Motor neuron (in vitro differentiated cells): ENCODE measurements at regions not wholly inside any gene's neighbourhood (a gene's known extent, or its start where the extent isn't known, plus 50 kb on each side); places are given as distances from the start of the nearest gene placed in this dataset.

Experiments used
- ATAC-seq, 8 experiments: fragments of 200-7000 bp; cut with Tn5 transposase; replicated peaks in 6 of 8; 2 replicates each; pipeline ENCODE4 v1.8.0; 2021; ENCODE audit warnings: mild to moderate bottlenecking in 8 of 8, moderate library complexity in 8 of 8
- H3K27ac ChIP-seq, 2 donors: fragments of 250-450 bp; sonication (Bioruptor Pico); 2 replicates each; pipeline ENCODE4 v1.9.0; 2021; ENCODE audit warnings: antibody characterized with exemption in 2 of 2, mild to moderate bottlenecking in 2 of 2, moderate library complexity in 1 of 2
- H3K4me1 ChIP-seq, 2 donors: fragments of 250-450 bp; sonication (Bioruptor Pico); replicated peaks in 1 of 2; 2 replicates each; pipeline ENCODE4 v1.6.1; 2021; ENCODE audit warnings: antibody characterized with exemption in 2 of 2, mild to moderate bottlenecking in 2 of 2, moderate library complexity in 1 of 2
- H3K4me3 ChIP-seq, 5 donors: fragments of 250-450 bp; sonication (Bioruptor Pico); 2 replicates each; pipeline ENCODE4 v1.9.0; 2021; ENCODE audit warnings: antibody characterized with exemption in 5 of 5, mild to moderate bottlenecking in 5 of 5, moderate library complexity in 4 of 5
- WGBS, 10 experiments: fragments of 450-650 bp; shearing (Covaris generic); methylation state at CpG; one replicate each; pipeline ENCODE4 v1.0.0; 2022; 5-methylcytosine and 5-hydroxymethylcytosine counted together
- in situ Hi-C, 9 experiments: fragments of 400-800 bp; cut with MboI; loops; one replicate each; pipeline ENCODE4 v1.15.0; 2021; ENCODE audit warnings: low sequenced_read_pairs in 9 of 9, low pct_unique_long_range_greater_than_20kb in 2 of 9; ENCODE audit not compliant: unreplicated experiment in 9 of 9

DNA sequence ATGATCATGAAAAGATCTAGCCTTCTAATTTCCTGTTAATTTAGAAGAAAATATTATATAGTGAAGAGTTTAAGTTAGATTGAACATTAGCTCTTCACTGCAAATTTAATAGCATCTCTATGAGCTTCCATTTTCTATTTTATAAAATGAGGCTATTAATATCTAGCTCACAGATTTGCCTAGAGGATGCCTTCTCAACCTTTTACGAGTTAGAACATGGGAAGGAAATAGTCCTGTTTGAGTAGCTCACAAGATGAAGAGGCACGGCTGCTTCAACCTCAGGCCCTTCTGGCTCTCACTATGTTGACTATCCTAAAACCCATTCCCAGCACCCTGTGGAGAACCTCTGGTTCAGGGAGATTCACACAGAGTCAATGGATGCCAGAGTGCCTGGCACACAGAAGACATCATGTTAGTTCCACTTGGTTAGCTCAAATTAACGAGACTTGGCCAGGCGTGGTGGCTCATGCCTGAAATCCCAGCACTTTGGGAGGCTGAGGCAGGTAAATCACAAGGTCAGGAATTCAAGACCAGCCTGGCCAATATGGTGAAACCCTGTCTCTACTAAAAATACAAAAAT, 97.9 kb upstream of the GUCY1A1 start:
- WGBS, 10 experiments = 50 to 93% (median 87%) methylated on average over 1 to 2 of the region's 4 CpGs; no CpG with 5 or more reads in 4 of the 10 experiments
- no peak overlapping the region for H3K27ac ChIP-seq
- ATAC-seq = no peak
- in situ Hi-C loops = no loop called here
- H3K4me3 ChIP-seq = no peak overlapping the region
- H3K4me1 ChIP-seq = peaks cover 0 to 7% of the 10 kb centered on the region in 2 donors

DNA sequence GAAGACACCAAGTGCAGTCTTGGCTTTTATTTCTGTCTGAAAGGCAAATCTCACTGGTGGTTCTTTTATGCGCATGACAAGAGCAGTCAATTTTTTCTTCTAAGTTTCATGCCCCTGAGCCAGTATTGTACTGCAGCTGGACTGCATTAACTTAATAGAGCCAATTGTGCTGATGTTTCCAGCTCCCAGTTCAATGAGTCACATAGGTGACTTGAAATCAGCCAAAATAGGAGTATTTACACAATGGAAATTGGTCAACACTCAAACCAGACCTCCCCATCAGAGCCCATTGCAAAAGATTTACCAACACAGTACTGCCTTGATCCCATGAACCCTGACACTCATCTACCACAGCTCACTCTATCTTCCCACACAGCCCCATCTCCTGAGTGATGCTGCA, 100.3 kb upstream of the GUCY1A1 start:
- ATAC-seq = peak in 1 of 8 experiments; percentile 74
- H3K4me3 ChIP-seq = no peak overlapping the region
- no peak overlapping the region for H3K27ac ChIP-seq
- peaks cover 0 to 6% of the 10 kb centered on the region in 2 donors for H3K4me1 ChIP-seq
- in situ Hi-C loops = no loop called here
- 9 to 100% (median 100%) methylated on average over 1 of the region's 1 CpG; no CpG with 5 or more reads in 4 of the 10 experiments for WGBS, 10 experiments

DNA sequence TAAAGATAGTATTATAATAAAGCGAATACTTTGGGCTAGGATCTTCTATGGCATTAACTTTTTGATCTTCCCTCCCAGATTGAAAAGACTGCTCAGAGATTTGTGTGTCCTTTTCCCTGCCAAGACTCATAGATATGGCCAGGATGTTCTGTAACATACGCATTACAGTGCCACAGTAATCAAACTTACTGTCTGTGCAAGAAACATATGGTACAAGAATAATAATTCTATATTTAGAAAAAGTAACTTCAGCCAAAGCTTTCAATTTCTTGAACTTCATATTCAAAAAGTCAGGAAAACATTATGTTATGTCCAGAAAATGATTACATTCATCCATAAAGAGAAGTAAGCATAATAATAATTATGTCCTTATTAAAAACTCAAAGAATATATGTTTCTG, 100.9 kb upstream of the GUCY1A1 start:
- no peak for ATAC-seq
- in situ Hi-C loops = no loop called here
- Histone ChIP-seq H3K4me3 (no peak overlapping the region), H3K4me1 (no peaks in the 10 kb centered on the region), H3K27ac (no peak overlapping the region)
- 11 to 100% (median 88%) methylated on average over 1 to 2 of the region's 2 CpGs for WGBS, 10 experiments

DNA sequence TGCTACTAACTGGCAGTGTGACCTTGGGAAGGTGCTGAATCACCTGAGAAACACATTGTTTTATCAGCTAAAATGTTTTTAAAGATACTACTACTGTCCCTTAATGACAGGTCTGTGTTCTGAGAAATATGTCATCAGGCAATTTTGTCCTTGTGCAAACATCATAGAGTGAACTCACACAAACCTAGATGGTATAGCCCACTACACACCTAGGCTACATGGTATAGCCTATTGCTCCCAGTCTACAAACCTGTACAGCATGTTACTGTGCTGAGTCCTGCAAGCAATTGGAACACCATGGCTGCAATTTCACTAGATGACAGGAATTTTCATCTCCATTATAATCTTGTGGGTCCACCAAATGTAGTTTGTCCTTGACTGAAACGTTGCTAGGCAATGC, 101.3 kb upstream of the GUCY1A1 start:
- H3K27ac ChIP-seq = no peak overlapping the region
- in situ Hi-C loops = no loop called here
- no peaks in the 10 kb centered on the region for H3K4me1 ChIP-seq
- 0 to 71% (median 41%) methylated on average over 1 of the region's 1 CpG; no CpG with 5 or more reads in 2 of the 10 experiments for WGBS, 10 experiments
- no peak overlapping the region for H3K4me3 ChIP-seq
- no peak for ATAC-seq

DNA sequence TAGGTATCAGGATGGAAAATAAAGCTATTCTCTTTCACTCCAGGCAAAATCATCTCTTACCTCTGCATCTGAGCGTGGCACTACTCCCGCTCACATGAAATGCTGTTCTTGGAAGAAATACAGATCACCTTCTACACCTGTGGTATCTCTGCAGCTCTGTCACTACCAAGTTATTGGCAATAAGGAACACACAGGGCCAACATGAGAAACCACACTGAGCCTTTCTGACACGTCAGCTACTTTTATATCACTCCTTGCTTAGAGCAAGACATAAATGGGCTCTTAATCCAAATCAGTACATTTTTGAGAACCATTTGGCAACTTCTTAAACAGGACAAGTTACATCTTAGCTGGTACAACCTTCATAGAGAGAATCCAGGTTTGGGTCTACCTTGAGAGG, 101.8 kb upstream of the GUCY1A1 start:
- H3K4me3 ChIP-seq = no peak overlapping the region
- no peaks in the 10 kb centered on the region for H3K4me1 ChIP-seq
- 65 to 100% (median 83%) methylated on average over 1 to 3 of the region's 3 CpGs; no CpG with 5 or more reads in 3 of the 10 experiments for WGBS, 10 experiments
- no peak overlapping the region for H3K27ac ChIP-seq
- in situ Hi-C loops = no loop called here
- no peak for ATAC-seq

DNA sequence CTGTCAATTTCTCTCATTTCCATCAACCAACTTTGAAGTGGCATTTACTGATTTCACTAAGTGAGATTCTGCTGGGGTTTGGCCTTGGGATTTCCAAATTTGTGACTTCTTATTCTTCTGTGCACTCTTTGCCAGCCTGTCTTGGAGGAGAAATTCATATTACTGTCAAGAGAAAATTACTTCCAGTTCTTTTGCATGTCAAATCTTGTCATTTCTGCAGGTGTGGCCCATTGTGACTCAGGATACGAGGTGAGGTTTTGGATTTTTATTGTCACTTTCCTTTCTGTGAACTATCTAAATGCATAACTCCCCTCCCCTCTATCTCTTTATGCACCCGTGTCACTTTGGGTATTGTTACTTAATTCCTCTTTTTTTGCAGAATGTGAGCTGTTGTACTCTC, 102.6 kb upstream of the GUCY1A1 start:
- H3K4me3 ChIP-seq = no peak overlapping the region
- no peak for ATAC-seq
- H3K4me1 ChIP-seq = no peaks in the 10 kb centered on the region
- in situ Hi-C loops = no loop called here
- 14 to 93% (median 57%) methylated on average over 1 to 2 of the region's 2 CpGs; no CpG with 5 or more reads in 2 of the 10 experiments for WGBS, 10 experiments
- H3K27ac ChIP-seq = no peak overlapping the region

DNA sequence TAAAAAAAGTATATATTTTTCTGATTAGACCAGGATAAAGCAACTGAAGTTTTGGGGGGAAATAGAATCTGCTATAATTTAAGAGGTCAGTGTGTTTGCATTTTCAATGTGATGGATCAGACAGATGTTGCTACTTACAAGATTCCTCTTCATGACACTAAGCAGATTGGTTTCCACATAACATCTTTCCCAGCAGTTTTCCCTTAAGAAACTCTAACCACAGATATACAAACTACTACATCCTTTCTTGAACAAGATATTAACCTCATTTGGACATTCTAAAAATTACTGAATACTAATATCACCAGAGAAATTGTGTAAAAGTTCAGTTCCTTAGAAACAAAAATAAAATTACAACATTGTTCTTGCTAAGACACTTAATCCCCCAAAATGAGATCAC, 106.7 kb upstream of the GUCY1A1 start:
- in situ Hi-C loops = no loop called here
- Histone ChIP-seq H3K4me1 (no peaks in the 10 kb centered on the region), H3K4me3 (no peak overlapping the region), H3K27ac (no peak overlapping the region)
- no peak for ATAC-seq

DNA sequence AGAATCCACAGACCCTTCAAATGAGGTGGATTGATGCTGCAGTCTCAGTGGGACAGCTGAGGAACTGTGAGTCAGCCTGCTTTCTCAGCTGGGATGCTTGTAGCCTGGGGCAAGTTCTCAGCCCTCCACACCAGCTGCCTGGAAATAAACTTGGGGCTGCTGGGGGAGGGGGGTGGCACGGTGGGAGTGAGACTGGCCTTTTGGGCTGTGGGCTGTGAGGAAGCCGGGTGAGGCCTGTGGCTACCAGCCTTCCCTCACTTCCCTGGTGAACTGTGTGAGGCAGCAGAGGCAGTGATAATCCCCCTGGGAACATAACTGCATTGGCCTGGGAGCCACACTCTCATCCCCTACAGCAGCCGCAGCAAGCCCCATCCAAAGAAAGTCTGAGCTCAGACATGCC, 114.5 kb upstream of the GUCY1A1 start:
- H3K4me1 ChIP-seq = no peaks in the 10 kb centered on the region
- peak in 1 of 8 experiments; percentile 31 for ATAC-seq
- no peak overlapping the region for H3K27ac ChIP-seq
- H3K4me3 ChIP-seq = no peak overlapping the region
- in situ Hi-C loops = no loop called here
- WGBS, 10 experiments = 83% methylated on average over 1 of the region's 3 CpGs; no CpG with 5 or more reads in 9 of the 10 experiments

DNA sequence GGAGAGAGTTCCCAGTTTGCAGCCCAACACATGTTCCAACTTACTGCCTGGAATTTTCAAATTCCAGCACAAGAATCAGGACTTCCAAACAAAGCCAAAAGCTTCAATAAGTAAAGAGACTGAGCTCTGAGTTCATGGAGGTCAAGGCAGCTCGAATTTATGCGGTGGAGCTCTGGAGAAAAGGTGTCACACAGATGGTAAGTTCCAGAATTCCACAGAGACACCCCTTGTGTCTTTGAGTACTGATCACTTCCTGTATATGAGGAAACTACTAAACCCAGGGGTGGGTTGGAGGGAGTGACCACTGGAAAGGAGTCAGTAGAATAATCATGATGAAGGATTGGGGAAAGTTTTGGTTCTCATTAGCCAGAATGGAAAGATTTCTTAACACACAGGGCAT, 118.5 kb upstream of the GUCY1A1 start:
- ATAC-seq = no peak
- H3K4me1 ChIP-seq = no peaks in the 10 kb centered on the region
- 21 to 83% (median 57%) methylated on average over 1 to 2 of the region's 2 CpGs; no CpG with 5 or more reads in 6 of the 10 experiments for WGBS, 10 experiments
- H3K27ac ChIP-seq = no peak overlapping the region
- in situ Hi-C loops = no loop called here
- H3K4me3 ChIP-seq = no peak overlapping the region

DNA sequence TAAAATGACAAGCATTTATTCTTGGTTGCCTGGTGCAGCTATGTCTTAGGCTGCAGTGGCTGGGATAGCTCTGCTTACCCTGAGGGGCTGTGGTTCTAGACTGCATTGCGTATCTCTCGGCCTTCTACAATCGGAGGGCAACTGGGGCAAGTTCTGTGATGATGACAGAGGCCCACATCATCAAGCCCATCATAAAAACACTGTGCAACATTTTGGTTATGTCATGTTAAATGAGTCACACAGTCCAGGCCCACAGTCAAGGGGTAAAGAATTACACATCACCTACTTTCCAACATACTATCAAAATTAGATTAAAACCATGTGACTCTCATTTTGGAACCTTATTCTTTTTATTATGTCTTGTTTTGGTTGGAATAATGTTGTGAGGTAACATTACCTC, 120.2 kb upstream of the GUCY1A1 start:
- Histone ChIP-seq H3K4me1 (no peaks in the 10 kb centered on the region), H3K4me3 (no peak overlapping the region), H3K27ac (no peak overlapping the region)
- ATAC-seq = peak in 1 of 8 experiments; percentile 37
- 76 to 100% (median 83%) methylated on average over 1 to 3 of the region's 3 CpGs; no CpG with 5 or more reads in 7 of the 10 experiments for WGBS, 10 experiments
- in situ Hi-C loops = no loop called here

DNA sequence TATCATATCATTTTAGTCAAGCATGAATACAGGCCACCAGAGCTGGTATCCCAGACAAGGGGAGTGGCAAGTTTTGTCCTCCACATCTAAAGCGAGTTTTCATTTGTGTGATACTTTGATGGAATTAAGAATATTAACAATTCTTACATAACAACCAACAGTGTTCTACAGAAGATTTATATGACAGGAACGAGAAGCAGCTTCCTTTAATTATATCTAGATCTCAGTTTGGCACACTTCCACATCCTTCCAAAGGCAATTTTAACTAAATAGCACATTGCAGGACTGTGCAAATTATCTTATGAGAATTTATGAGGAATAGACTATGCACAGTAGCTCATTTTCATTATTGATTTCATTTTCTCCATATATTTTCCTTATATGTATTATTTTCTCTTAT, 121.2 kb upstream of the GUCY1A1 start:
- in situ Hi-C loops = no loop called here
- WGBS, 10 experiments = 5 to 100% (median 73%) methylated on average over 1 to 2 of the region's 2 CpGs; no CpG with 5 or more reads in 2 of the 10 experiments
- no peaks in the 10 kb centered on the region for H3K4me1 ChIP-seq
- no peak overlapping the region for H3K27ac ChIP-seq
- H3K4me3 ChIP-seq = no peak overlapping the region
- peak in 1 of 8 experiments; percentile 22 for ATAC-seq

DNA sequence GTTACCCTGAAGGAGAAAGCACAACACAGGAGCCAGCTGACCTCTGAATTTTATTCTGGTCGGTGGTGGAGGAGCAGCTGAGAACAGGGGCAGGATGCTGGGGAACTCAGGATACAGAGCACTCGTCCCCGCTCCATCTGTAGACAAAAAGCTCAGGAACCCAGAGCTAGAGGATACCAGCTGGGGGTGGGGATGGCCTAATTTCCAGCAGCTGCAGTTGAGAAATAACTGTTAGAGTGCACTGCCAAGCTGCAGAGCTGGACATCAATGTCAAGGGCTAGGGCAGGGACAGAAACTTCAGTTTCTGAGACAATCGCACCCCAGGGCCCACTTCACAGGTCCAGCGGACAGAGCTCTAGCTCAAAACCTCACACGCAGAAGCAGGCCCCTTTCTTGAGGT, 122.1 kb upstream of the GUCY1A1 start:
- H3K4me1 ChIP-seq = no peaks in the 10 kb centered on the region
- H3K27ac ChIP-seq = no peak overlapping the region
- 0 to 85% (median 63%) methylated on average over 1 to 5 of the region's 6 CpGs; no CpG with 5 or more reads in 3 of the 10 experiments for WGBS, 10 experiments
- no peak for ATAC-seq
- no peak overlapping the region for H3K4me3 ChIP-seq
- in situ Hi-C loops = no loop called here

DNA sequence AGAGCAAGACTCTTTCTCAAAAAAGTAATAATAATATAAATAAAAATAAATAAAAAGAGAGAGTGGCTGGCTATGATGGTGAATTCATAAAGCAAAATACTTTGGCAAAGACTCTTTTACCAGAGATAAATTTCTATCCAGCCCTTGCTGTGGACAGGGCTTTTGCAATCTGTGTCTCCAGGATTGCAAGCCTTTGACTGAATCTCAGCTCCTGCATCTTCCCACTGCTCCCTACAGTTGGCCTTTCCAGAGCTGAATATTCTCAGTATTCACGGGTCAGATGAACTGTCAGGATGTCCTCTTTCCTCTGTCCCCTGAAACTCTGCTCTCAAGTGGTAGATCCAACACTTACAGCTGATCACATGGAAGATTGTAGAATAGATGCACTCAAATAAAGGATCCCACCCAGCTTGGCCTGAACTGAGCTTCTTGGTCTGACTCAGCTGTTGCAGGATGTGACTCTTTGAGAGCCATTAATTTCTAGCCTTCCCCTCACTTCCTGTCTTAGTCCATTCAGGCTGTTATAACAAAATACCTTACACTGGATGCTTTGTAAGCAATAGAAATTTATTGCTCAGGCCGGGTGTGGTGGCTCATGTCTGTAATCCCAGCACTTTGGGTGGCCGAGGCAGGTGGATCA, 123.4 kb upstream of the GUCY1A1 start:
- in situ Hi-C loops = no loop called here
- Histone ChIP-seq H3K4me3 (no peak overlapping the region), H3K27ac (no peak overlapping the region), H3K4me1 (no peaks in the 10 kb centered on the region)
- ATAC-seq = no peak
- 0 to 100% (median 71%) methylated on average over 1 to 3 of the region's 3 CpGs; no CpG with 5 or more reads in 3 of the 10 experiments for WGBS, 10 experiments

DNA sequence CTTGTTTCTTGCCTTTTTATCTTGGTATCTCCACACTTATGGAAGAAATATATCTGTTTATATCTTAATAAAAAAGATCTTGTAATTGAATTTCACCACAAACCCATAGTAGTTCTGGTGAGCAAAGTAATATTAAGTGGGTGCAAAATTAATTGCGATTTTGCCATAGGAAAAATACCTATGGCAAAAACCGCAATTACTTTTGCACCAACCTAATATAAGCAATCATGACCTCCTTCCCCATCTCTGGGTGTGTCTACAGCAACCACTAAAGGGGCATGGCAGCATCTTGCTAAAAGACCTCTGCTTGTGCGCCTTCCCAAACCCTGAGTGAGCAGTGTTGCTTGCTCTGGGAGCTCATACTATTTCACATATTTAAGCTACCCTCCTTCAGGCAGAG, 124.2 kb upstream of the GUCY1A1 start:
- Histone ChIP-seq H3K4me1 (no peaks in the 10 kb centered on the region), H3K27ac (no peak overlapping the region), H3K4me3 (no peak overlapping the region)
- in situ Hi-C loops = no loop called here
- WGBS, 10 experiments = 63 to 100% (median 78%) methylated on average over 2 to 3 of the region's 3 CpGs; no CpG with 5 or more reads in 2 of the 10 experiments
- ATAC-seq = no peak
